H1 (cell line): ENCODE measurements at regions not wholly inside any gene's neighbourhood (a gene's known extent, or its start where the extent isn't known, plus 50 kb on each side); places are given as distances from the start of the nearest gene placed in this dataset.

Source experiments
- CTCF ChIP-seq, 3 experiments: IDR thresholded peaks; 1 replicate in 2 of 3; 2 replicates in 1 of 3; pipeline versions ENCODE4 v1.5.1 to v1.6.1; 2011; ENCODE audit warnings: low read length in 3 of 3, mild to moderate bottlenecking in 3 of 3, inconsistent platforms in 2 of 3, low read depth in 1 of 3, moderate library complexity in 1 of 3; ENCODE audit not compliant: insufficient read depth in 1 of 3; ENCODE audit errors: control extremely low read depth in 1 of 3
- EP300 ChIP-seq, 2 experiments: IDR thresholded peaks; 1 replicate in 1 of 2; 2 replicates in 1 of 2; pipeline ENCODE4 v1.6.1; 2011 to 2012; ENCODE audit warnings: low read depth in 2 of 2, low read length in 2 of 2, mild to moderate bottlenecking in 2 of 2, borderline replicate concordance in 1 of 2, inconsistent platforms in 1 of 2, moderate library complexity in 1 of 2
- KDM1A ChIP-seq: fragments of 200-600, 300-600 bp; sonication (generic); IDR thresholded peaks from 2 replicates; pipeline ENCODE4 v1.7.1; 2016; ENCODE audit warnings: mild to moderate bottlenecking, low read length, borderline replicate concordance
- NRF1 ChIP-seq: IDR thresholded peaks from 2 replicates; pipeline ENCODE4 v1.6.1; 2011; ENCODE audit warnings: mild to moderate bottlenecking, low read depth, low read length, improper control_type of control experiment
- POLR2A ChIP-seq, 2 experiments: IDR thresholded peaks; 1 replicate in 1 of 2; 2 replicates in 1 of 2; pipeline ENCODE4 v1.6.1; 2011; ENCODE audit warnings: low read depth in 2 of 2, low read length in 2 of 2, mild to moderate bottlenecking in 2 of 2; ENCODE audit errors: control extremely low read depth in 1 of 2

GRCh38 chr1:213659580-213660547, 327.9 kb upstream of the PROX1 start:
- TF ChIP-seq POLR2A (IDR thresholded peaks at IDR 0.05; ENCODE audit: control extremely low read depth in 1 of 2, low read depth in 2 of 2, low read length in 2 of 2) (no peak), NRF1 (no peak), KDM1A (no peak), EP300 (IDR thresholded peaks at IDR 0.05; ENCODE audit: borderline replicate concordance in 1 of 2, low read depth in 2 of 2, low read length in 2 of 2) (no peak), CTCF (IDR thresholded peaks at IDR 0.05; ENCODE audit: control extremely low read depth in 1 of 3, insufficient read depth in 1 of 3, low read depth in 1 of 3, low read length in 3 of 3) (no peak)
